ENCODE measurements at regions not wholly inside any gene's neighbourhood (a gene's known extent, or its start where the extent isn't known, plus 50 kb on each side); places are given as distances from the start of the nearest gene placed in this dataset.

DNA sequence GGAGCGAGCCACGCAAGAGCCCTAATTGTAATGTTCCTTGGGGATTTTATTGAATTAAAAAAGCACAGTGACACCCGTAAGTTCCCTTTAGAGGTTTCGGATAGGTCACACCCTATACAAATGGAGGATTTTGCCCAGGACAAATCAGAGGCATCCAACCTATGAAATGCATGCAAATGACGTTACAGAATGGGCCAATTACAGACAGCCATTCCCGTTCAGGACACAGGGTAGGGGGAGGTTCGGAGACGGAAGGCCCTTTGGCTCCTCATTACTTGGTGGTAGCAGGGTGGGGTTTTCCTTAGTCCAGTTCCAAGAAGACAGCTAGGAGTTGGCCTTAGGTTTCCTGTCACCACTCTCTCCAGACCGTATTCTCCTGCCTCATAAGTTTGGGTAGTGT is 754.1 kb downstream of the IPMK start:
- TF ChIP-seq, protein P1, sequence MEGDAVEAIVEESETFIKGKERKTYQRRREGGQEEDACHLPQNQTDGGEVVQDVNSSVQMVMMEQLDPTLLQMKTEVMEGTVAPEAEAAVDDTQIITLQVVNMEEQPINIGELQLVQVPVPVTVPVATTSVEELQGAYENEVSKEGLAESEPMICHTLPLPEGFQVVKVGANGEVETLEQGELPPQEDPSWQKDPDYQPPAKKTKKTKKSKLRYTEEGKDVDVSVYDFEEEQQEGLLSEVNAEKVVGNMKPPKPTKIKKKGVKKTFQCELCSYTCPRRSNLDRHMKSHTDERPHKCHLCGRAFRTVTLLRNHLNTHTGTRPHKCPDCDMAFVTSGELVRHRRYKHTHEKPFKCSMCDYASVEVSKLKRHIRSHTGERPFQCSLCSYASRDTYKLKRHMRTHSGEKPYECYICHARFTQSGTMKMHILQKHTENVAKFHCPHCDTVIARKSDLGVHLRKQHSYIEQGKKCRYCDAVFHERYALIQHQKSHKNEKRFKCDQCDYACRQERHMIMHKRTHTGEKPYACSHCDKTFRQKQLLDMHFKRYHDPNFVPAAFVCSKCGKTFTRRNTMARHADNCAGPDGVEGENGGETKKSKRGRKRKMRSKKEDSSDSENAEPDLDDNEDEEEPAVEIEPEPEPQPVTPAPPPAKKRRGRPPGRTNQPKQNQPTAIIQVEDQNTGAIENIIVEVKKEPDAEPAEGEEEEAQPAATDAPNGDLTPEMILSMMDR (IDR thresholded peaks at IDR 0.05) = no peak
- TF ChIP-seq POLR2A (IDR thresholded peaks at IDR 0.05) = no peak
- no peak for TF ChIP-seq EP300 (IDR thresholded peaks at IDR 0.05)

All from tibial nerve (tissue), 4 donors.